SK-N-SH (cell line): ENCODE measurements at regions not wholly inside any gene's neighbourhood (a gene's known extent, or its start where the extent isn't known, plus 50 kb on each side); places are given as distances from the start of the nearest gene placed in this dataset.

Source experiments
- CTCF ChIA-PET: fragments of 300-600, 350-600 bp; formaldehyde crosslinking; extraction: SDS; loops from one replicate; lab custom pipeline; 2021; lab: Yijun Ruan, JAX
- POLR2A ChIA-PET: fragments of 350-600 bp; sonication (Branson Sonifier 250); formaldehyde crosslinking; extraction: SDS; loops from one replicate; lab custom pipeline; 2020; ENCODE audit warnings: antibody characterized with exemption, inconsistent platforms; lab: Yijun Ruan, JAX
- DNase-seq: peaks from one replicate; pipeline ENCODE4 v3.0.0; 2012
- H2AFZ ChIP-seq: fragments of 200-600 bp; sonication (generic); 2 replicates; pipeline ENCODE4 v1.8.1; 2016; ENCODE audit warnings: antibody characterized with exemption, mild to moderate bottlenecking, low read depth
- H3F3A ChIP-seq: fragments of 200-600 bp; sonication (generic); replicated peaks from 2 replicates; pipeline ENCODE3; 2016; ENCODE audit warnings: antibody characterized with exemption, mild to moderate bottlenecking; ENCODE audit not compliant: insufficient read depth
- H3K27ac ChIP-seq, 2 experiments: fragments of 200-500 bp in 1 of 2; fragments of 200-600 bp in 1 of 2; sonication (Bioruptor generic) in 1 of 2; sonication (generic), shearing (Covaris generic) in 1 of 2; 2 replicates each; pipeline versions ENCODE4 v1.5.1 to v1.6.1; 2014 to 2016; ENCODE audit warnings: low read depth in 2 of 2, inconsistent platforms in 1 of 2, low read length in 1 of 2, mild to moderate bottlenecking in 1 of 2, mixed read lengths in 1 of 2
- H3K27me3 ChIP-seq: fragments of 200-600 bp; sonication (generic), shearing (Covaris generic); 2 replicates; pipeline ENCODE4 v1.6.1; 2016; ENCODE audit warnings: mixed run types; ENCODE audit not compliant: insufficient read depth
- H3K36me3 ChIP-seq, 2 experiments: fragments of 200-500 bp in 1 of 2; fragments of 200-600 bp in 1 of 2; sonication (Bioruptor generic) in 1 of 2; sonication (generic) in 1 of 2; replicated peaks in 1 of 2; 2 replicates each; pipeline versions ENCODE3 to v1.5.1; 2014 to 2016; ENCODE audit warnings: low read length in 1 of 2, mild to moderate bottlenecking in 1 of 2; ENCODE audit not compliant: insufficient read depth in 2 of 2, control insufficient read depth in 1 of 2
- H3K4me1 ChIP-seq, 2 experiments: fragments of 200-500 bp in 1 of 2; fragments of 200-600 bp in 1 of 2; sonication (Bioruptor generic) in 1 of 2; sonication (generic), shearing (Covaris generic) in 1 of 2; 2 replicates each; pipeline versions ENCODE4 v1.5.1 to v1.6.1; 2014 to 2016; ENCODE audit warnings: low read depth in 1 of 2, low read length in 1 of 2, mixed run types in 1 of 2; ENCODE audit not compliant: insufficient read depth in 2 of 2, control insufficient read depth in 1 of 2
- H3K4me2 ChIP-seq: fragments of 200-600 bp; sonication (generic), shearing (Covaris generic); 2 replicates; pipeline ENCODE4 v1.6.1; 2017; ENCODE audit warnings: mixed run types
- H3K4me3 ChIP-seq, 2 experiments: fragments of 200-500 bp in 1 of 2; fragments of 200-600 bp in 1 of 2; sonication (Bioruptor generic) in 1 of 2; sonication (generic), shearing (Covaris generic) in 1 of 2; 2 replicates each; pipeline versions ENCODE4 v1.5.1 to v1.8.1; 2014 to 2016; ENCODE audit warnings: low read depth in 2 of 2, inconsistent platforms in 1 of 2, low read length in 1 of 2, mild to moderate bottlenecking in 1 of 2, mixed read lengths in 1 of 2, moderate library complexity in 1 of 2
- H3K79me2 ChIP-seq: fragments of 200-600 bp; sonication (generic); 2 replicates; pipeline ENCODE4 v1.8.1; 2017; ENCODE audit warnings: mild to moderate bottlenecking; ENCODE audit not compliant: insufficient read depth
- H3K9ac ChIP-seq: fragments of 200-600 bp; sonication (generic); 2 replicates; pipeline ENCODE4 v1.6.1; 2017; ENCODE audit warnings: mixed run types
- H3K9me2 ChIP-seq: fragments of 200-600 bp; sonication (generic); 2 replicates; pipeline ENCODE4 v1.6.1; 2017; ENCODE audit warnings: mixed run types
- H3K9me3 ChIP-seq: fragments of 200-600 bp; sonication (generic); 2 replicates; pipeline ENCODE4 v1.6.1; 2017; ENCODE audit warnings: mixed run types, mild to moderate bottlenecking, moderate library complexity
- H4K20me1 ChIP-seq: fragments of 200-600 bp; sonication (generic); 2 replicates; pipeline ENCODE4 v1.6.1; 2017; ENCODE audit warnings: mild to moderate bottlenecking, mixed run types; ENCODE audit not compliant: insufficient read depth
- FOXJ3 ChIP-seq: sonication (generic); formaldehyde crosslinking; IDR thresholded peaks from 2 replicates; pipeline ENCODE4 v1.5.1; 2020; ENCODE audit warnings: mild to moderate bottlenecking, missing genetic modification reagents
- GATA2 ChIP-seq: sonication (generic); formaldehyde crosslinking; IDR thresholded peaks from 2 replicates; pipeline ENCODE4 v1.5.0; 2020; ENCODE audit warnings: mild to moderate bottlenecking, missing genetic modification reagents
- IRF3 ChIP-seq: fragments of 150-350 bp; IDR thresholded peaks from 2 replicates; pipeline ENCODE4 v1.6.1; 2016; ENCODE audit warnings: mild to moderate bottlenecking, low read depth, low read length
- JUND ChIP-seq: IDR thresholded peaks from 2 replicates; pipeline ENCODE4 v1.4.0; 2012
- MAX ChIP-seq: IDR thresholded peaks from 2 replicates; pipeline ENCODE4 v1.4.0; 2012; ENCODE audit warnings: low read depth
- MEF2A ChIP-seq: IDR thresholded peaks from 2 replicates; pipeline ENCODE4 v1.4.0; 2012; ENCODE audit warnings: low read depth, borderline replicate concordance
- PBX3 ChIP-seq: IDR thresholded peaks from 2 replicates; pipeline ENCODE4; 2012
- POLR2AphosphoS5 ChIP-seq: IDR thresholded peaks from 2 replicates; pipeline ENCODE4 v1.6.1; 2012; ENCODE audit warnings: low read depth, low read length
- TAF1 ChIP-seq: IDR thresholded peaks from 2 replicates; pipeline ENCODE4 v1.6.1; 2012; ENCODE audit warnings: low read depth, mild to moderate bottlenecking, low read length, moderate library complexity, borderline replicate concordance
- TCF12 ChIP-seq: IDR thresholded peaks from 2 replicates; pipeline ENCODE4 v1.4.0; 2012
- TEAD4 ChIP-seq: IDR thresholded peaks from 2 replicates; pipeline ENCODE4 v1.4.0; 2012; ENCODE audit warnings: mild to moderate bottlenecking, borderline replicate concordance; ENCODE audit not compliant: insufficient read depth
- WGBS: methylation state at CpG from one replicate; pipeline ENCODE4 v1.1.6; 2017; ENCODE audit warnings: low lambda C conversion rate; 5-methylcytosine and 5-hydroxymethylcytosine counted together

GRCh38 chr1:87512431-87512830 lies 183.8 kb downstream of the LMO4 start:
- no peak for TF ChIP-seq JUND
- no peak for TF ChIP-seq TAF1
- TF ChIP-seq FOXJ3 = no peak
- no peak for TF ChIP-seq PBX3
- TF ChIP-seq TCF12 = no peak
- TF ChIP-seq MEF2A = no peak
- TF ChIP-seq MAX = no peak
- TF ChIP-seq POLR2AphosphoS5 = no peak
- no peak for TF ChIP-seq IRF3
- TF ChIP-seq GATA2 = no peak
- 55% methylated on average over 2 of the region's 2 CpGs for WGBS
- POLR2A ChIA-PET = no interaction called here
- CTCF ChIA-PET = no interaction called here
- no peak overlapping the region for H3K4me2 ChIP-seq
- no peaks in the 10 kb centered on the region for H3K27me3 ChIP-seq
- H3K36me3 ChIP-seq = no peaks in the 10 kb centered on the region
- H3K4me3 ChIP-seq = no peak overlapping the region
- peak overlapping the region in 1 of 2 experiments; percentile 43; a peak in 2 of 4 replicates for H3K27ac ChIP-seq
- H3K4me1 ChIP-seq = peaks cover 0 to 4% of the 10 kb centered on the region in 2 experiments; a peak in 1 of 4 replicates
- no peak overlapping the region for H3K9ac ChIP-seq
- H2AFZ ChIP-seq = peak overlapping the region; percentile 60; the same call in 1 of the 2 replicates
- no peaks in the 10 kb centered on the region for H3K9me2 ChIP-seq
- peaks cover 4% of the 10 kb centered on the region for H3F3A ChIP-seq
- H4K20me1 ChIP-seq = no peaks in the 10 kb centered on the region
- H3K79me2 ChIP-seq = no peaks in the 10 kb centered on the region
- H3K9me3 ChIP-seq = no peaks in the 10 kb centered on the region
- no peak for DNase-seq

GRCh38 chr1:87513255-87513654 lies 184.6 kb downstream of the LMO4 start:
- Histone ChIP-seq H3K27me3 (no peaks in the 10 kb centered on the region), H3K79me2 (no peaks in the 10 kb centered on the region), H3K36me3 (no peaks in the 10 kb centered on the region), H3K4me2 (no peak overlapping the region), H3K9me2 (no peaks in the 10 kb centered on the region), H3K4me3 (no peak overlapping the region), H3K9me3 (no peaks in the 10 kb centered on the region), H4K20me1 (no peaks in the 10 kb centered on the region), H2AFZ (peak overlapping the region; percentile 60), H3K9ac (no peak overlapping the region), H3F3A (peaks cover 4% of the 10 kb centered on the region), H3K4me1 (peaks cover 0 to 4% of the 10 kb centered on the region in 2 experiments; a peak in 1 of 4 replicates), H3K27ac (peak overlapping the region in 1 of 2 experiments; percentile 43; a peak in 2 of 4 replicates)
- ChIA-PET POLR2A (no interaction called here), CTCF (no interaction called here)
- DNase-seq = no peak
- TF ChIP-seq JUND (no peak), TCF12 (peak; percentile 21; the same call in 1 of the 2 replicates), MAX (no peak), TEAD4 (no peak), POLR2AphosphoS5 (peak; percentile 35; the same call in 1 of the 2 replicates)
- 34% methylated on average over 4 of the region's 4 CpGs for WGBS
